ENCODE measurements at regions not wholly inside any gene's neighbourhood (a gene's known extent, or its start where the extent isn't known, plus 50 kb on each side); places are given as distances from the start of the nearest gene placed in this dataset.

DNA sequence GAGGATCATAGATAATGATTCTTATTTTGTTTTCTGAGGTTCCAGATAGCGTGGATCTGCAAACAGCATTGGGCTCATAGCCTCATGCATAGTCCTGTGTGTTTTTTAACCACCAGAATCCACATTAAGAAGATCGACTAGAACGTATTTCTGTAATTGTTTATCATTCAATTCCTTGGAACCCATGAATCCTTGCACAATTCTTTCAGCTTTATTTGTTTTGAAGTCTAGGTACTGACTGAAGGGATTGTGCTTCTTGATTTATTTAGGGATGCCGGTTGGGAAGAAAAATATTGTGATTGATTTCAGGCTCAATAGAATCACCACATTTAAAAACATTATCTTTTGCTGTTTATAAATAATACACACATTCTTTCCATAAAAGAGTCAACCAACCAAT is 314.6 kb upstream of the ZNF717 start:
- no peaks in the 10 kb centered on the region for H3K36me3 Mint-ChIP-seq (ENCODE audit: unreplicated experiment)
- no peaks in the 10 kb centered on the region for H3K9me3 Mint-ChIP-seq (ENCODE audit: unreplicated experiment)
- peaks cover 2% of the 10 kb centered on the region for H3K4me1 Mint-ChIP-seq (ENCODE audit: unreplicated experiment)
- no peak for DNase-seq (ENCODE audit: extremely low spot score, unreplicated experiment)
- H3K4me3 Mint-ChIP-seq (ENCODE audit: unreplicated experiment), result no peak overlapping the region
- no peak overlapping the region for H3K27ac Mint-ChIP-seq (ENCODE audit: unreplicated experiment)
- TF ChIP-seq, protein P1, sequence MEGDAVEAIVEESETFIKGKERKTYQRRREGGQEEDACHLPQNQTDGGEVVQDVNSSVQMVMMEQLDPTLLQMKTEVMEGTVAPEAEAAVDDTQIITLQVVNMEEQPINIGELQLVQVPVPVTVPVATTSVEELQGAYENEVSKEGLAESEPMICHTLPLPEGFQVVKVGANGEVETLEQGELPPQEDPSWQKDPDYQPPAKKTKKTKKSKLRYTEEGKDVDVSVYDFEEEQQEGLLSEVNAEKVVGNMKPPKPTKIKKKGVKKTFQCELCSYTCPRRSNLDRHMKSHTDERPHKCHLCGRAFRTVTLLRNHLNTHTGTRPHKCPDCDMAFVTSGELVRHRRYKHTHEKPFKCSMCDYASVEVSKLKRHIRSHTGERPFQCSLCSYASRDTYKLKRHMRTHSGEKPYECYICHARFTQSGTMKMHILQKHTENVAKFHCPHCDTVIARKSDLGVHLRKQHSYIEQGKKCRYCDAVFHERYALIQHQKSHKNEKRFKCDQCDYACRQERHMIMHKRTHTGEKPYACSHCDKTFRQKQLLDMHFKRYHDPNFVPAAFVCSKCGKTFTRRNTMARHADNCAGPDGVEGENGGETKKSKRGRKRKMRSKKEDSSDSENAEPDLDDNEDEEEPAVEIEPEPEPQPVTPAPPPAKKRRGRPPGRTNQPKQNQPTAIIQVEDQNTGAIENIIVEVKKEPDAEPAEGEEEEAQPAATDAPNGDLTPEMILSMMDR (IDR thresholded peaks at IDR 0.05), result no peak
- H3K27me3 Mint-ChIP-seq (ENCODE audit: unreplicated experiment), result peaks cover 1% of the 10 kb centered on the region

DNA sequence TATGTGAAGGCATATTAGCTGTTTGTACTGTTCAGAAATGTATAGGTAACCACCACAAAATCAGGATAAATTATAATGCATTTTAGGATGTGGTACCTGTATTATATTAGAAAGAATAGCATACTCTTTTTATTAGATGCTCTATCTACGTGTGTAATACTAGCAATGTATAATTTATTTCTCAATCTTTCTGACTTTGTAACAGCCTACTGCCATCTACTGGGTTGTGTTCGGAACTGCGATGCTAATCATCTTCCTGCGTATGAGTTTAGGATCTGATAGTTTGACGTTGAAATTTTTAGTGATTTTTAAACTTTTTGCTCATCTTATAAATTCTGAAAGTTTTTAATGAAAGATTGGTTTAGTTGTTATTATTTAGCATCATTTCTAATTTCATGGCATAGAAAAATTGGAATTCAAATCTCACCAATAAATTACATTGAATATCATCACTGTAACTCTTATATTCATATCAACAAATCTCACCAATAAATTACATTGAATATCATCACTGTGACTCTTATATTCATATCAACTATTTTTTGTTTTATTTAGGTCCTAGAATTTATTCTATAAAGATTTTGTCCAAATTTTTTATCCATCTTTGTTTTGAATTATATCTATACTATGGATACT is 322.7 kb upstream of the ZNF717 start:
- H3K4me3 Mint-ChIP-seq (ENCODE audit: unreplicated experiment), result no peak overlapping the region
- TF ChIP-seq, protein P1 (IDR thresholded peaks at IDR 0.05), result peak; percentile 91
- no peak for DNase-seq (ENCODE audit: extremely low spot score, unreplicated experiment)
- H3K27me3 Mint-ChIP-seq (ENCODE audit: unreplicated experiment), result no peaks in the 10 kb centered on the region
- no peaks in the 10 kb centered on the region for H3K9me3 Mint-ChIP-seq (ENCODE audit: unreplicated experiment)
- no peaks in the 10 kb centered on the region for H3K36me3 Mint-ChIP-seq (ENCODE audit: unreplicated experiment)
- H3K4me1 Mint-ChIP-seq (ENCODE audit: unreplicated experiment), result peaks cover 1% of the 10 kb centered on the region
- H3K27ac Mint-ChIP-seq (ENCODE audit: unreplicated experiment), result no peak overlapping the region

GRCh38 chr3:76111808-76112207 is 326.5 kb upstream of the ZNF717 start:
- H3K4me1 Mint-ChIP-seq (ENCODE audit: unreplicated experiment), result peaks cover 1% of the 10 kb centered on the region
- no peaks in the 10 kb centered on the region for H3K9me3 Mint-ChIP-seq (ENCODE audit: unreplicated experiment)
- H3K27ac Mint-ChIP-seq (ENCODE audit: unreplicated experiment), result no peak overlapping the region
- no peaks in the 10 kb centered on the region for H3K27me3 Mint-ChIP-seq (ENCODE audit: unreplicated experiment)
- H3K4me3 Mint-ChIP-seq (ENCODE audit: unreplicated experiment), result no peak overlapping the region
- no peaks in the 10 kb centered on the region for H3K36me3 Mint-ChIP-seq (ENCODE audit: unreplicated experiment)
- TF ChIP-seq, protein P1 (IDR thresholded peaks at IDR 0.05), result no peak
- no peak for DNase-seq (ENCODE audit: extremely low spot score, unreplicated experiment)

- DNase-seq (ENCODE audit: extremely low spot score, unreplicated experiment), result no peak
- H3K27me3 Mint-ChIP-seq (ENCODE audit: unreplicated experiment), result no peaks in the 10 kb centered on the region
- peaks cover 28% of the 10 kb centered on the region for H3K4me1 Mint-ChIP-seq (ENCODE audit: unreplicated experiment)
- H3K27ac Mint-ChIP-seq (ENCODE audit: unreplicated experiment), result peak overlapping the region; percentile 55
- TF ChIP-seq, protein P1 (IDR thresholded peaks at IDR 0.05), result no peak
- H3K4me3 Mint-ChIP-seq (ENCODE audit: unreplicated experiment), result no peak overlapping the region
- H3K9me3 Mint-ChIP-seq (ENCODE audit: unreplicated experiment), result no peaks in the 10 kb centered on the region
- no peaks in the 10 kb centered on the region for H3K36me3 Mint-ChIP-seq (ENCODE audit: unreplicated experiment)
Observed at GRCh38 chr3:76122007-76122406, 336.7 kb upstream of the ZNF717 start.

DNA sequence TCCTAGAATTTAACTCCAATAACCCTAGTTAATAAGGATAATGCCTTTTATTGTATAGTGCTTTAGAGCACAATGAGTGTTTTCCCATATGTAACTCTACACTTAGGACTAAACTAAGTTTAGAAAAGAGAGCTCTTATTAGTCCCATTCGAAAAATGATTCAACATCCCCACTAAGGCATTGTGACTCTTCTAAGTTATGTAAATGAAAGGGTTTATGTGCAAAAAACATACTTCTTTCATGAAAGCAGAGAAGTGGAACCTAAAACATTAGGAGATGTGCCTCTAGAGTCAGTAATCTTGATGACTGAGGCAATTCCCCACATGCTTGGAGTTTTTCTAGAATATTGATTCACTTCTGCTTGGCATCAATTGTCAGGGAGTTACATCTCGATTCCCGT is 344.1 kb upstream of the ZNF717 start:
- Mint-ChIP-seq H3K4me1 (ENCODE audit: unreplicated experiment) (peaks cover 16% of the 10 kb centered on the region), H3K36me3 (ENCODE audit: unreplicated experiment) (no peaks in the 10 kb centered on the region), H3K27ac (ENCODE audit: unreplicated experiment) (no peak overlapping the region), H3K27me3 (ENCODE audit: unreplicated experiment) (no peaks in the 10 kb centered on the region), H3K9me3 (ENCODE audit: unreplicated experiment) (no peaks in the 10 kb centered on the region), H3K4me3 (ENCODE audit: unreplicated experiment) (no peak overlapping the region)
- TF ChIP-seq, protein P1 (IDR thresholded peaks at IDR 0.05), result no peak
- DNase-seq (ENCODE audit: extremely low spot score, unreplicated experiment), result no peak

All from osteocyte (in vitro differentiated cells).